IMR-90 (cell line): ENCODE measurements at regions not wholly inside any gene's neighbourhood (a gene's known extent, or its start where the extent isn't known, plus 50 kb on each side); places are given as distances from the start of the nearest gene placed in this dataset.
A peak's percentile ranks its signal among the peaks of the same experiment; 100 is the strongest.

ENCODE experiments used
- ATAC-seq: fragments of 200-7000 bp; cut with Tn5 transposase; 2 replicates; pipeline ENCODE4 v1.9.1; 2020; ENCODE audit warnings: low read depth, mild to moderate bottlenecking, moderate library complexity
- BruUV-seq: library from RNA; stranded (reverse); fragments of 400-500 nt; replicated peaks from 2 replicates; lab custom pipeline; 2021; lab: Mats Ljungman, UMichigan
- CTCF ChIA-PET: fragments of 300-600 bp; formaldehyde crosslinking; extraction: SDS; loops from one replicate; lab custom pipeline; 2021; ENCODE audit warnings: antibody characterized with exemption; lab: Yijun Ruan, JAX
- POLR2A ChIA-PET: fragments of 300-600 bp; sonication (Branson Sonifier 250); formaldehyde crosslinking; loops from one replicate; lab custom pipeline; 2022; ENCODE audit warnings: antibody characterized with exemption; ENCODE audit not compliant: unreplicated experiment; lab: Charles Lee
- DNase-seq: peaks from one replicate; pipeline ENCODE4 v3.0.0; 2013
- H2AFZ ChIP-seq: replicated peaks from 2 replicates; pipeline ENCODE3; 2013; ENCODE audit warnings: low read length, mild to moderate bottlenecking; ENCODE audit not compliant: poor library complexity
- H2AK5ac ChIP-seq: 2 replicates; pipeline ENCODE4 v1.6.1; 2013; ENCODE audit warnings: low read depth, low read length, inconsistent platforms
- H2AK9ac ChIP-seq: replicated peaks from 2 replicates; pipeline ENCODE3; 2013; ENCODE audit warnings: mild to moderate bottlenecking, low read depth, low read length, moderate library complexity; ENCODE audit not compliant: poor library complexity
- H2BK120ac ChIP-seq: 2 replicates; pipeline ENCODE4 v1.6.1; 2013; ENCODE audit warnings: low read depth, low read length, inconsistent platforms
- H2BK15ac ChIP-seq: 3 replicates; pipeline ENCODE4 v1.6.1; 2013; ENCODE audit warnings: low read depth, low read length, inconsistent platforms
- H2BK20ac ChIP-seq: 2 replicates; pipeline ENCODE4 v1.6.1; 2013; ENCODE audit warnings: low read depth, mild to moderate bottlenecking, inconsistent platforms, low read length, moderate library complexity
- H2BK5ac ChIP-seq: 2 replicates; pipeline ENCODE4 v1.6.1; 2013; ENCODE audit warnings: mild to moderate bottlenecking, low read depth, low read length, inconsistent platforms; ENCODE audit not compliant: poor library complexity, severe bottlenecking
- H3K14ac ChIP-seq: replicated peaks from 2 replicates; pipeline ENCODE4 v1.6.1; 2013; ENCODE audit warnings: low read depth, low read length, inconsistent platforms
- H3K18ac ChIP-seq: 2 replicates; pipeline ENCODE4 v1.6.1; 2013; ENCODE audit warnings: low read depth, low read length, control low read depth
- H3K23ac ChIP-seq: 2 replicates; pipeline ENCODE4 v1.6.1; 2013; ENCODE audit warnings: low read depth, low read length, inconsistent platforms
- H3K27ac ChIP-seq: 2 replicates; pipeline ENCODE4 v1.5.1; 2013; ENCODE audit warnings: mild to moderate bottlenecking, control low read depth, low read length; ENCODE audit not compliant: insufficient read depth
- H3K27me3 ChIP-seq: 2 replicates; pipeline ENCODE4 v1.6.1; 2013; ENCODE audit warnings: low read length; ENCODE audit not compliant: control insufficient read depth, insufficient read depth
- H3K36me3 ChIP-seq: 2 replicates; pipeline ENCODE4 v1.6.1; 2013; ENCODE audit warnings: low read length, mixed read lengths; ENCODE audit not compliant: control insufficient read depth, insufficient read depth
- H3K4ac ChIP-seq: 2 replicates; pipeline ENCODE4 v1.6.1; 2013; ENCODE audit warnings: low read depth, low read length, inconsistent platforms
- H3K4me1 ChIP-seq: 2 replicates; pipeline ENCODE4 v1.6.1; 2013; ENCODE audit warnings: low read length, mixed read lengths; ENCODE audit not compliant: control insufficient read depth, insufficient read depth
- H3K4me2 ChIP-seq: 2 replicates; pipeline ENCODE4 v1.6.1; 2013; ENCODE audit warnings: low read depth, mild to moderate bottlenecking, control low read depth, low read length, moderate library complexity
- H3K4me3 ChIP-seq: 2 replicates; pipeline ENCODE4 v1.5.1; 2013; ENCODE audit warnings: low read depth, mild to moderate bottlenecking, control low read depth, low read length, moderate library complexity; ENCODE audit not compliant: insufficient read depth
- H3K56ac ChIP-seq: 2 replicates; pipeline ENCODE4 v1.6.1; 2013; ENCODE audit warnings: low read length, inconsistent platforms; ENCODE audit not compliant: insufficient read depth; ENCODE audit errors: extremely low read depth
- H3K79me1 ChIP-seq, 2 experiments: 2 replicates each; pipeline ENCODE4 v1.6.1; 2013; ENCODE audit warnings: low read length in 2 of 2, inconsistent platforms in 1 of 2, low read depth in 1 of 2
- H3K9ac ChIP-seq: 2 replicates; pipeline ENCODE4 v1.6.1; 2013; ENCODE audit warnings: low read depth, low read length, control low read depth
- H3K9me1 ChIP-seq: 2 replicates; pipeline ENCODE4 v1.6.1; 2013; ENCODE audit warnings: low read length, inconsistent platforms; ENCODE audit not compliant: insufficient read depth
- H3K9me3 ChIP-seq: 2 replicates; pipeline ENCODE4 v1.6.1; 2013; ENCODE audit warnings: low read length; ENCODE audit not compliant: control insufficient read depth, insufficient read depth
- H4K20me1 ChIP-seq: 2 replicates; pipeline ENCODE4 v1.6.1; 2013; ENCODE audit warnings: low read length, inconsistent platforms; ENCODE audit not compliant: insufficient read depth
- H4K5ac ChIP-seq: 2 replicates; pipeline ENCODE4 v1.6.1; 2013; ENCODE audit warnings: mild to moderate bottlenecking, low read depth, low read length, control low read depth
- H4K8ac ChIP-seq, 2 experiments: 2 replicates each; pipeline ENCODE4 v1.6.1; 2013; ENCODE audit warnings: low read depth in 2 of 2, low read length in 2 of 2, control low read depth in 1 of 2, inconsistent platforms in 1 of 2
- H4K91ac ChIP-seq: 2 replicates; pipeline ENCODE4 v1.6.1; 2013; ENCODE audit warnings: low read depth, low read length, inconsistent platforms; ENCODE audit not compliant: insufficient read depth
- FOS ChIP-seq: fragments of 150-350 bp; IDR thresholded peaks from 2 replicates; pipeline ENCODE4 v1.6.1; 2016; ENCODE audit warnings: low read depth, low read length
- MXI1 ChIP-seq: IDR thresholded peaks from 2 replicates; pipeline ENCODE4 v1.6.1; 2012; ENCODE audit warnings: low read depth, mild to moderate bottlenecking, low read length, moderate library complexity, borderline replicate concordance
- WGBS, 2 experiments: methylation state at CpG; one replicate each; pipeline versions ENCODE4 v1.1.5 to v1.1.7; 2013; ENCODE audit warnings: missing lambda C conversion rate in 2 of 2; ENCODE audit not compliant: insufficient read length in 1 of 2; ENCODE audit errors: extremely low coverage in 2 of 2; 5-methylcytosine and 5-hydroxymethylcytosine counted together
- dilution Hi-C: fragments of 300-500 bp; cut with HindIII; formaldehyde crosslinking; loops from one replicate; pipeline ENCODE4 v1.14.3; 2018; ENCODE audit warnings: low sequenced_read_pairs; ENCODE audit not compliant: unreplicated experiment
- in situ Hi-C: fragments of 300-500 bp; cut with MboI; formaldehyde crosslinking; loops from 3 replicates; pipeline ENCODE4 v1.14.3; 2019; ENCODE audit warnings: low sequenced_read_pairs, inconsistent platforms, mixed read lengths
- intact Hi-C: fragments of 100-400 bp; cut with micrococcal nuclease; formaldehyde crosslinking; loops from 2 replicates; pipeline ENCODE4 v1.10.0; 2022

DNA sequence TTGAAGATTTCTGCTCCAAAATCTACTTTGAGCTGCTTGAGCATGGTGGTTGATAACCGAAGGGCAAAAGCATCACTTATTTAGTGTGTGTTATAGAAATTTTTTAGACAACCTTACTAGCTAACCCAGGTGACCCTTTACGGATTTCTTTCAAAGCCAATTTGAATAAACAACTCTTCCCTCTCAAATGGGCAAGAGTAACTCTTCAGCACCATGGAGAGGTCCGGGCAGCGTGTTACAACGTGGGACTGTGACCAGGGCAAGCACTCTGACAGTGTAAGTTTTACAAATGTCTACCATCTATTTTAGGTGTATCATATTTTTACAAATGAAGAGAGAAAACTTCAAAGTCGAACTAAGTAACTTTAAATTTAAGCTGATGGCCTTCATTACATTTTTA, 471.8 kb downstream of the MFSD1 start:
- ChIA-PET POLR2A (no interaction called here), CTCF (interaction anchor here (0.6 kb wide), 1 partner anchor 13 kb away, joined by 3 read pairs; no protein-coding TSS in a partner anchor)
- Histone ChIP-seq H4K20me1 (no peaks in the 10 kb centered on the region), H3K9me1 (no peaks in the 10 kb centered on the region), H3K23ac (no peak overlapping the region), H2BK120ac (no peak overlapping the region), H3K4me2 (no peak overlapping the region), H3K27ac (no peak overlapping the region), H3K9ac (no peak overlapping the region), H2AK5ac (no peak overlapping the region), H3K27me3 (no peaks in the 10 kb centered on the region), H3K4me3 (no peak overlapping the region), H3K4me1 (no peaks in the 10 kb centered on the region), H2BK5ac (no peak overlapping the region), H4K5ac (no peak overlapping the region), H4K91ac (no peak overlapping the region), H2BK15ac (no peak overlapping the region), H4K8ac (no peak overlapping the region), H3K18ac (no peak overlapping the region), H3K9me3 (no peaks in the 10 kb centered on the region), H3K36me3 (no peaks in the 10 kb centered on the region), H3K79me1 (no peaks in the 10 kb centered on the region), H2AK9ac (no peak overlapping the region), H3K56ac (no peak overlapping the region), H2AFZ (no peak overlapping the region), H3K4ac (no peak overlapping the region), H3K14ac (no peak overlapping the region), H2BK20ac (no peak overlapping the region)
- in situ Hi-C loops: loop anchor here (10.0 to 25.0 kb wide), 3 partner anchors 311 to 739 kb away; partner anchors contain the start of gene GFM1
- DNase-seq (peak; percentile 43), ATAC-seq (peak; percentile 79)
- dilution Hi-C loops: no loop called here
- intact Hi-C loops: no loop called here
- no CpG with 5 or more reads among the region's 6 CpGs for WGBS, 2 experiments
- no TSS peak for BruUV-seq
- no peak for TF ChIP-seq FOS
- peak; percentile 90 for TF ChIP-seq MXI1
